Fibroblast of lung (primary cell): ENCODE measurements at regions not wholly inside any gene's neighbourhood (a gene's known extent, or its start where the extent isn't known, plus 50 kb on each side); places are given as distances from the start of the nearest gene placed in this dataset.

Experiments used
- DNase-seq, 2 donors: peaks; one replicate each; pipeline versions ENCODE4 v3.0.0 to v3.0.0-alpha.2; 2010; ENCODE audit warnings: low read depth in 2 of 2
- H2AFZ ChIP-seq: 2 replicates; pipeline ENCODE4 v1.5.1; 2012; ENCODE audit warnings: low read length, control low read depth, inconsistent platforms
- H3K27ac ChIP-seq: 2 replicates; pipeline ENCODE4 v1.5.1; 2011; ENCODE audit warnings: low read length, control low read depth; ENCODE audit not compliant: insufficient read depth
- H3K27me3 ChIP-seq: 2 replicates; pipeline ENCODE4 v1.5.1; 2011; ENCODE audit warnings: mild to moderate bottlenecking, low read length; ENCODE audit not compliant: control insufficient read depth, insufficient read depth
- H3K36me3 ChIP-seq: 2 replicates; pipeline ENCODE4 v1.5.1; 2011; ENCODE audit warnings: low read length; ENCODE audit not compliant: control insufficient read depth, insufficient read depth
- H3K4me1 ChIP-seq: 2 replicates; pipeline ENCODE4 v1.5.1; 2011; ENCODE audit warnings: low read length; ENCODE audit not compliant: control insufficient read depth, insufficient read depth; ENCODE audit errors: extremely low read depth
- H3K4me2 ChIP-seq: 2 replicates; pipeline ENCODE4 v1.5.1; 2011; ENCODE audit warnings: low read length, control low read depth; ENCODE audit not compliant: insufficient read depth; ENCODE audit errors: extremely low read depth
- H3K4me3 ChIP-seq, 4 experiments: fragments of 200-600 bp in 1 of 4; sonication (generic) in 1 of 4; replicated peaks in 1 of 4; 2 replicates each; pipeline ENCODE4 v1.5.1; 2011 to 2016; ENCODE audit warnings: low read length in 4 of 4, low read depth in 3 of 4, mild to moderate bottlenecking in 3 of 4, control low read depth in 2 of 4, inconsistent platforms in 1 of 4, mixed read lengths in 1 of 4; ENCODE audit not compliant: insufficient read depth in 1 of 4; ENCODE audit errors: control extremely low read depth in 1 of 4
- H3K79me2 ChIP-seq: 2 replicates; pipeline ENCODE4 v1.5.1; 2012; ENCODE audit warnings: mild to moderate bottlenecking, low read length, inconsistent platforms; ENCODE audit not compliant: control insufficient read depth, insufficient read depth
- H3K9ac ChIP-seq: 2 replicates; pipeline ENCODE4 v1.5.1; 2011; ENCODE audit warnings: mild to moderate bottlenecking, low read length, control low read depth; ENCODE audit not compliant: insufficient read depth
- H3K9me3 ChIP-seq: 2 replicates; pipeline ENCODE4 v1.5.1; 2012; ENCODE audit warnings: low read depth, low read length; ENCODE audit not compliant: control insufficient read depth, insufficient read depth
- H4K20me1 ChIP-seq: 2 replicates; pipeline ENCODE4 v1.5.1; 2011; ENCODE audit warnings: low read length; ENCODE audit not compliant: control insufficient read depth, insufficient read depth; ENCODE audit errors: extremely low read depth
- CTCF ChIP-seq, 2 donors: IDR thresholded peaks in 1 of 2; conservative IDR thresholded peaks in 1 of 2; 1 replicate in 1 of 2; 2 replicates in 1 of 2; pipeline ENCODE4 v1.5.1; 2011 to 2012; ENCODE audit warnings: low read length in 2 of 2, control low read depth in 1 of 2, inconsistent platforms in 1 of 2, low read depth in 1 of 2, mild to moderate bottlenecking in 1 of 2
- EZH2 ChIP-seq: IDR thresholded peaks from 2 replicates; pipeline ENCODE4 v1.5.1; 2012; ENCODE audit warnings: low read length, control low read depth, mild to moderate bottlenecking; ENCODE audit errors: missing control alignments

- Histone ChIP-seq H3K36me3 (no peaks in the 10 kb centered on the region), H3K4me3 (no peak overlapping the region), H2AFZ (peak overlapping the region; percentile 64), H3K9me3 (no peaks in the 10 kb centered on the region), H4K20me1 (no peaks in the 10 kb centered on the region), H3K4me1 (peaks cover 28% of the 10 kb centered on the region), H3K27ac (peak overlapping the region; percentile 74), H3K9ac (peak overlapping the region; percentile 61), H3K4me2 (peak overlapping the region; percentile 35), H3K27me3 (no peaks in the 10 kb centered on the region), H3K79me2 (no peaks in the 10 kb centered on the region)
- TF ChIP-seq EZH2 = no peak
- TF ChIP-seq CTCF (conservative IDR thresholded peaks at IDR 0.05 in 1 of 2, IDR thresholded peaks at IDR 0.05 in 1 of 2; ENCODE audit: low read depth in 1 of 2, low read length in 2 of 2) = no peak
- DNase-seq = peak; percentile 84 to 95
These were observed 70.6 kb downstream of the COPS8 start for GRCh38 chr2:237156031-237156856.

- Histone ChIP-seq H2AFZ (peak overlapping the region; percentile 64), H4K20me1 (no peaks in the 10 kb centered on the region)
- no peak for DNase-seq
These were observed 71.4 kb downstream of the COPS8 start for GRCh38 chr2:237156857-237157779.

More at GRCh38 chr2:237156857-237157779, 71.4 kb downstream of the COPS8 start:
- Histone ChIP-seq H3K4me1 (peaks cover 28% of the 10 kb centered on the region), H3K27ac (peak overlapping the region; percentile 74), H3K36me3 (no peaks in the 10 kb centered on the region), H3K9me3 (no peaks in the 10 kb centered on the region), H3K27me3 (no peaks in the 10 kb centered on the region), H3K4me2 (peak overlapping the region; percentile 19), H3K79me2 (no peaks in the 10 kb centered on the region), H3K4me3 (no peak overlapping the region), H3K9ac (peak overlapping the region; percentile 58)
- TF ChIP-seq CTCF (conservative IDR thresholded peaks at IDR 0.05 in 1 of 2, IDR thresholded peaks at IDR 0.05 in 1 of 2; ENCODE audit: low read depth in 1 of 2, low read length in 2 of 2) (no peak), EZH2 (no peak)
